Caco-2 (cell line): ENCODE measurements at regions not wholly inside any gene's neighbourhood (a gene's known extent, or its start where the extent isn't known, plus 50 kb on each side); places are given as distances from the start of the nearest gene placed in this dataset.

ENCODE experiments used
- BruUV-seq: library from RNA; stranded (reverse); fragments of 400-500 nt; replicated peaks from 2 replicates; lab custom pipeline; 2021; lab: Mats Ljungman, UMichigan
- CTCF ChIA-PET: fragments of 300-600 bp; sonication (Branson Sonifier 250); formaldehyde crosslinking; loops from one replicate; lab custom pipeline; 2022; ENCODE audit warnings: antibody characterized with exemption; lab: Charles Lee
- POLR2A ChIA-PET: fragments of 300-600 bp; sonication (Branson Sonifier 250); formaldehyde crosslinking; loops from one replicate; lab custom pipeline; 2022; ENCODE audit warnings: antibody characterized with exemption; lab: Charles Lee
- DNase-seq, 2 experiments: peaks; one replicate each; pipeline versions ENCODE4 v3.0.0 to v3.0.0-alpha.2; 2020 to 2022
- H3K27me3 ChIP-seq: replicated peaks from 2 replicates; pipeline ENCODE4 v1.6.0; 2011; ENCODE audit warnings: low read length; ENCODE audit not compliant: control insufficient read depth, insufficient read depth
- H3K36me3 ChIP-seq: 2 replicates; pipeline ENCODE4 v1.5.1; 2011; ENCODE audit warnings: low read length; ENCODE audit not compliant: control insufficient read depth, insufficient read depth
- H3K4me1 ChIP-seq: fragments of 250-450 bp; sonication (Bioruptor Pico); 2 replicates; pipeline ENCODE4 v1.5.1; 2020; ENCODE audit warnings: mild to moderate bottlenecking
- H3K4me3 ChIP-seq: 2 replicates; pipeline ENCODE4 v1.5.1; 2011; ENCODE audit warnings: low read depth, mild to moderate bottlenecking, control low read depth, low read length
- H3K9me3 ChIP-seq: fragments of 250-450 bp; sonication (Bioruptor Pico); 2 replicates; pipeline ENCODE4 v1.5.1; 2020; ENCODE audit warnings: mild to moderate bottlenecking, moderate library complexity
- H3K27ac Mint-ChIP-seq: one replicate; pipeline ENCODE4 v1.8.0; 2022; ENCODE audit warnings: mixed read lengths; ENCODE audit not compliant: unreplicated experiment
- H3K27me3 Mint-ChIP-seq: one replicate; pipeline ENCODE4 v1.8.0; 2022; ENCODE audit warnings: mixed read lengths; ENCODE audit not compliant: insufficient read depth, unreplicated experiment
- H3K36me3 Mint-ChIP-seq: one replicate; pipeline ENCODE4 v1.8.0; 2022; ENCODE audit warnings: mild to moderate bottlenecking, mixed read lengths; ENCODE audit not compliant: insufficient read depth, unreplicated experiment
- H3K4me1 Mint-ChIP-seq: one replicate; pipeline ENCODE4 v1.8.0; 2022; ENCODE audit warnings: low read depth, mixed read lengths; ENCODE audit not compliant: unreplicated experiment
- H3K4me3 Mint-ChIP-seq: one replicate; pipeline ENCODE4 v1.8.0; 2022; ENCODE audit warnings: mild to moderate bottlenecking, moderate library complexity, mixed read lengths; ENCODE audit not compliant: unreplicated experiment
- H3K9me3 Mint-ChIP-seq: one replicate; pipeline ENCODE4 v1.8.0; 2022; ENCODE audit warnings: mixed read lengths; ENCODE audit not compliant: unreplicated experiment
- CTCF ChIP-seq, 2 experiments: fragments of 200-600 bp in 1 of 2; IDR thresholded peaks; 1 replicate in 1 of 2; 2 replicates in 1 of 2; pipeline versions ENCODE4 v1.5.1 to v1.8.0; 2011 to 2022; ENCODE audit warnings: antibody characterized with exemption in 1 of 2, control low read depth in 1 of 2, inconsistent platforms in 1 of 2, low read depth in 1 of 2, low read length in 1 of 2, mild to moderate bottlenecking in 1 of 2, moderate library complexity in 1 of 2; ENCODE audit not compliant: insufficient read depth in 1 of 2, severe bottlenecking in 1 of 2, unreplicated experiment in 1 of 2
- intact Hi-C: fragments of 100-400 bp; cut with micrococcal nuclease; formaldehyde crosslinking; loops from one replicate; pipeline ENCODE4 v1.10.0; 2022; ENCODE audit not compliant: unreplicated experiment

- no peaks in the 10 kb centered on the region for H3K9me3 Mint-ChIP-seq
- Histone ChIP-seq H3K27me3 (no peaks in the 10 kb centered on the region), H3K4me3 (no peak overlapping the region), H3K9me3 (no peaks in the 10 kb centered on the region), H3K36me3 (no peaks in the 10 kb centered on the region), H3K4me1 (no peaks in the 10 kb centered on the region)
- no TSS peak for BruUV-seq
- H3K36me3 Mint-ChIP-seq: no peaks in the 10 kb centered on the region
- no peak overlapping the region for H3K4me3 Mint-ChIP-seq
- TF ChIP-seq CTCF (IDR thresholded peaks at IDR 0.05; ENCODE audit: insufficient read depth in 1 of 2, low read depth in 1 of 2, low read length in 1 of 2, severe bottlenecking in 1 of 2, unreplicated experiment in 1 of 2): no peak
- POLR2A ChIA-PET: no interaction called here
- H3K27ac Mint-ChIP-seq: no peak overlapping the region
- no peak for DNase-seq
- CTCF ChIA-PET: no interaction called here
- H3K4me1 Mint-ChIP-seq: no peaks in the 10 kb centered on the region
- intact Hi-C loops: no loop called here
- no peaks in the 10 kb centered on the region for H3K27me3 Mint-ChIP-seq
Observed at GRCh38 chr5:26761446-26761845, 276.9 kb downstream of the CDH9 start.

DNA sequence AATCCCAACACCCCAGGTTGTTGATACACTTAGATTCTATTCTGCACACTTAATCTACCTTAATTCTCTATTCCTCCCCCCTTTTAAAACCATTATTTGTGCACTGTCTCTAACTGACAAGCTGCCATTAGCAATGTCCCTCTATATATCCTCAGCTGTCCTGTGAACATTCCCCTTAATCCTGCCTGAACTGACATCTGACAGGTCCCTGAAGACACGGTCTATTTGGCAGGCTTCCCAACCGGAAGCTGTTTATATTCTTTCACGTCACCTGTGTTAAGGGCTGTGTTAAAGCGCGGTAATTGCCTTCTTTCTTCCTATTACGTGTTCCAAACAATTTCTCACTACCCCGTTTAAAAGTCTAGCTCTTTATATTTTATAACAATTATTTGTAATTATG is 277.3 kb downstream of the CDH9 start:
- no peak for TF ChIP-seq CTCF (IDR thresholded peaks at IDR 0.05; ENCODE audit: insufficient read depth in 1 of 2, low read depth in 1 of 2, low read length in 1 of 2, severe bottlenecking in 1 of 2, unreplicated experiment in 1 of 2)
- Mint-ChIP-seq H3K4me3 (no peak overlapping the region), H3K36me3 (no peaks in the 10 kb centered on the region), H3K27ac (no peak overlapping the region), H3K9me3 (no peaks in the 10 kb centered on the region), H3K4me1 (no peaks in the 10 kb centered on the region), H3K27me3 (no peaks in the 10 kb centered on the region)
- Histone ChIP-seq H3K36me3 (no peaks in the 10 kb centered on the region), H3K9me3 (no peaks in the 10 kb centered on the region), H3K27me3 (no peaks in the 10 kb centered on the region), H3K4me1 (no peaks in the 10 kb centered on the region), H3K4me3 (no peak overlapping the region)
- intact Hi-C loops: no loop called here
- CTCF ChIA-PET: no interaction called here
- DNase-seq: no peak
- POLR2A ChIA-PET: no interaction called here
- BruUV-seq: no TSS peak

GRCh38 chr5:26757941-26758340 is 280.4 kb downstream of the CDH9 start:
- BruUV-seq: no TSS peak
- Mint-ChIP-seq H3K27me3 (no peaks in the 10 kb centered on the region), H3K4me1 (no peaks in the 10 kb centered on the region), H3K9me3 (no peaks in the 10 kb centered on the region), H3K36me3 (no peaks in the 10 kb centered on the region), H3K27ac (no peak overlapping the region), H3K4me3 (no peak overlapping the region)
- no peaks in the 10 kb centered on the region for H3K4me1 ChIP-seq
- H3K27me3 ChIP-seq: no peaks in the 10 kb centered on the region
- ChIA-PET CTCF (no interaction called here), POLR2A (no interaction called here)
- DNase-seq: no peak
- TF ChIP-seq CTCF (IDR thresholded peaks at IDR 0.05; ENCODE audit: insufficient read depth in 1 of 2, low read depth in 1 of 2, low read length in 1 of 2, severe bottlenecking in 1 of 2, unreplicated experiment in 1 of 2): no peak
- H3K36me3 ChIP-seq: no peaks in the 10 kb centered on the region
- intact Hi-C loops: no loop called here
- H3K4me3 ChIP-seq: no peak overlapping the region
- H3K9me3 ChIP-seq: no peaks in the 10 kb centered on the region
